ENCODE measurements at regions not wholly inside any gene's neighbourhood (a gene's known extent, or its start where the extent isn't known, plus 50 kb on each side); places are given as distances from the start of the nearest gene placed in this dataset.

GRCh38 chr14:83611491-83611890, 1918.5 kb upstream of the FLRT2 start:
- TF ChIP-seq CTCF (IDR thresholded peaks at IDR 0.05; ENCODE audit: extremely low read depth in 1 of 2, insufficient read depth in 1 of 2, low read depth in 1 of 2, low read length in 2 of 2): no peak
- no peak for TF ChIP-seq POLR2AphosphoS5 (IDR thresholded peaks at IDR 0.05; ENCODE audit: insufficient read depth, low read depth, low read length)
- TF ChIP-seq EZH2 (IDR thresholded peaks at IDR 0.05; ENCODE audit: borderline replicate concordance, low read depth, low read length, severe bottlenecking): no peak
